Activated CD4-positive, alpha-beta T cell treated with anti-CD3 and anti-CD28 coated beads, Interleukin-2, amount 10 ng/mL, durations not matched to agents 7 days and 5 days (primary cell): ENCODE measurements at regions not wholly inside any gene's neighbourhood (a gene's known extent, or its start where the extent isn't known, plus 50 kb on each side); places are given as distances from the start of the nearest gene placed in this dataset.
"Not testable (repeated sequence)": the region's sequence is repeated elsewhere in the genome, so short reads cannot be mapped to it uniquely, and the experiment has no call there.

ENCODE experiments used
- CTCF ChIA-PET: fragments of 350-600 bp; sonication (Branson Sonifier 250); formaldehyde crosslinking; loops from one replicate; lab custom pipeline; 2021; ENCODE audit warnings: antibody characterized with exemption; lab: Charles Lee
- POLR2A ChIA-PET: fragments of 350-600 bp; sonication (Branson Sonifier 250); formaldehyde crosslinking; loops from one replicate; lab custom pipeline; 2021; ENCODE audit warnings: antibody characterized with exemption; lab: Charles Lee
- DNase-seq: peaks from one replicate; pipeline ENCODE4 v3.0.0-alpha.2; 2020
- H3K27ac Mint-ChIP-seq: one replicate; pipeline ENCODE4 v1.8.0; 2021; ENCODE audit warnings: mild to moderate bottlenecking, moderate library complexity, mixed read lengths
- H3K27me3 Mint-ChIP-seq: one replicate; pipeline ENCODE4 v1.8.0; 2021; ENCODE audit warnings: mixed read lengths
- H3K36me3 Mint-ChIP-seq: one replicate; pipeline ENCODE4 v1.8.0; 2021; ENCODE audit warnings: low read depth, mixed read lengths
- H3K4me1 Mint-ChIP-seq: one replicate; pipeline ENCODE4 v1.8.0; 2021; ENCODE audit warnings: mixed read lengths
- H3K4me3 Mint-ChIP-seq: one replicate; pipeline ENCODE4 v1.8.0; 2021; ENCODE audit warnings: mild to moderate bottlenecking, moderate library complexity, mixed read lengths
- H3K9me3 Mint-ChIP-seq: one replicate; pipeline ENCODE4 v1.8.0; 2021; ENCODE audit warnings: mixed read lengths

GRCh38 chr12:59318940-59319339, 276.9 kb upstream of the SLC16A7 start:
- no peak overlapping the region for H3K4me3 Mint-ChIP-seq
- no peaks in the 10 kb centered on the region for H3K9me3 Mint-ChIP-seq
- no peak for DNase-seq
- H3K27me3 Mint-ChIP-seq, result no peaks in the 10 kb centered on the region
- H3K4me1 Mint-ChIP-seq, result no peaks in the 10 kb centered on the region
- ChIA-PET POLR2A (no interaction called here), CTCF (no interaction called here)
- H3K36me3 Mint-ChIP-seq, result no peaks in the 10 kb centered on the region
- no peak overlapping the region for H3K27ac Mint-ChIP-seq

GRCh38 chr12:59317598-59317997, 278.2 kb upstream of the SLC16A7 start:
- no peaks in the 10 kb centered on the region for H3K9me3 Mint-ChIP-seq
- DNase-seq, result no peak
- no peaks in the 10 kb centered on the region for H3K27me3 Mint-ChIP-seq
- H3K36me3 Mint-ChIP-seq, result no peaks in the 10 kb centered on the region
- ChIA-PET POLR2A (no interaction called here), CTCF (no interaction called here)
- H3K4me3 Mint-ChIP-seq, result no peak overlapping the region
- H3K27ac Mint-ChIP-seq, result no peak overlapping the region
- H3K4me1 Mint-ChIP-seq, result no peaks in the 10 kb centered on the region

GRCh38 chr12:59316938-59317337, 278.9 kb upstream of the SLC16A7 start:
- Mint-ChIP-seq H3K4me3 (no peak overlapping the region), H3K36me3 (no peaks in the 10 kb centered on the region), H3K9me3 (peaks cover 4% of the 10 kb centered on the region), H3K27ac (no peak overlapping the region), H3K4me1 (no peaks in the 10 kb centered on the region), H3K27me3 (no peaks in the 10 kb centered on the region)
- POLR2A ChIA-PET, result no interaction called here
- DNase-seq, result no peak
- CTCF ChIA-PET, result no interaction called here

GRCh38 chr12:59316354-59316753, 279.5 kb upstream of the SLC16A7 start:
- POLR2A ChIA-PET, CTCF ChIA-PET, H3K27ac Mint-ChIP-seq, H3K4me3 Mint-ChIP-seq, DNase-seq, H3K36me3 Mint-ChIP-seq, H3K27me3 Mint-ChIP-seq, H3K9me3 Mint-ChIP-seq, H3K4me1 Mint-ChIP-seq: not testable (repeated sequence)

GRCh38 chr12:59314209-59314608, 281.6 kb upstream of the SLC16A7 start:
- Mint-ChIP-seq H3K4me1 (no peaks in the 10 kb centered on the region), H3K9me3 (peaks cover 9% of the 10 kb centered on the region), H3K27me3 (no peaks in the 10 kb centered on the region), H3K36me3 (no peaks in the 10 kb centered on the region), H3K4me3 (no peak overlapping the region), H3K27ac (no peak overlapping the region)
- DNase-seq, result no peak
- ChIA-PET POLR2A (no interaction called here), CTCF (interaction anchor here (1.2 kb wide), 1 partner anchor 10 kb away, joined by 3 read pairs; no protein-coding TSS in a partner anchor)

GRCh38 chr12:59304077-59304721, 291.6 kb upstream of the SLC16A7 start:
- Mint-ChIP-seq H3K27ac (no peak overlapping the region), H3K4me3 (no peak overlapping the region), H3K9me3 (no peaks in the 10 kb centered on the region), H3K4me1 (no peaks in the 10 kb centered on the region), H3K27me3 (no peaks in the 10 kb centered on the region), H3K36me3 (no peaks in the 10 kb centered on the region)
- no peak for DNase-seq
- POLR2A ChIA-PET, result no interaction called here
- CTCF ChIA-PET, result interaction anchor here (1.1 kb wide), 1 partner anchor 11 kb away, joined by 3 read pairs; no protein-coding TSS in a partner anchor

- no peaks in the 10 kb centered on the region for H3K36me3 Mint-ChIP-seq
- no peaks in the 10 kb centered on the region for H3K4me1 Mint-ChIP-seq
- no peak overlapping the region for H3K27ac Mint-ChIP-seq
- H3K4me3 Mint-ChIP-seq, result no peak overlapping the region
- POLR2A ChIA-PET, result no interaction called here
- DNase-seq, result no peak
- peaks cover 3% of the 10 kb centered on the region for H3K9me3 Mint-ChIP-seq
- H3K27me3 Mint-ChIP-seq, result no peaks in the 10 kb centered on the region
- CTCF ChIA-PET, result no interaction called here
Observed at GRCh38 chr12:59298296-59298695, 297.5 kb upstream of the SLC16A7 start.

- H3K9me3 Mint-ChIP-seq, result peaks cover 3% of the 10 kb centered on the region
- POLR2A ChIA-PET, result no interaction called here
- CTCF ChIA-PET, result interaction anchor here (0.5 kb wide), 1 partner anchor 519 kb away, joined by 6 read pairs; no protein-coding TSS in a partner anchor
- no peak overlapping the region for H3K4me3 Mint-ChIP-seq
- no peaks in the 10 kb centered on the region for H3K4me1 Mint-ChIP-seq
- DNase-seq, result no peak
- no peak overlapping the region for H3K27ac Mint-ChIP-seq
- no peaks in the 10 kb centered on the region for H3K27me3 Mint-ChIP-seq
- no peaks in the 10 kb centered on the region for H3K36me3 Mint-ChIP-seq
Observed at GRCh38 chr12:59294221-59294620, 301.6 kb upstream of the SLC16A7 start.

- ChIA-PET POLR2A (no interaction called here), CTCF (no interaction called here)
- Mint-ChIP-seq H3K27me3 (no peaks in the 10 kb centered on the region), H3K4me1 (no peaks in the 10 kb centered on the region), H3K9me3 (no peaks in the 10 kb centered on the region), H3K27ac (no peak overlapping the region), H3K4me3 (no peak overlapping the region), H3K36me3 (no peaks in the 10 kb centered on the region)
- no peak for DNase-seq
Observed at GRCh38 chr12:59282999-59283398, 312.8 kb upstream of the SLC16A7 start.

- H3K9me3 Mint-ChIP-seq, DNase-seq, H3K27me3 Mint-ChIP-seq, H3K36me3 Mint-ChIP-seq, POLR2A ChIA-PET, H3K27ac Mint-ChIP-seq, H3K4me1 Mint-ChIP-seq, H3K4me3 Mint-ChIP-seq: not testable (repeated sequence)
- CTCF ChIA-PET, result interaction anchor here (0.7 kb wide), 1 partner anchor 29 kb away, joined by 3 read pairs; no protein-coding TSS in a partner anchor
Observed at GRCh38 chr12:59273561-59273960, 322.3 kb upstream of the SLC16A7 start.

- no peaks in the 10 kb centered on the region for H3K9me3 Mint-ChIP-seq
- ChIA-PET POLR2A (interaction anchor here (0.6 kb wide), 1 partner anchor 1413 kb away, joined by 3 read pairs; no protein-coding TSS in a partner anchor), CTCF (no interaction called here)
- no peaks in the 10 kb centered on the region for H3K36me3 Mint-ChIP-seq
- H3K27me3 Mint-ChIP-seq, result no peaks in the 10 kb centered on the region
- no peak overlapping the region for H3K4me3 Mint-ChIP-seq
- no peak for DNase-seq
- no peak overlapping the region for H3K27ac Mint-ChIP-seq
- no peaks in the 10 kb centered on the region for H3K4me1 Mint-ChIP-seq
Observed at GRCh38 chr12:59268295-59268809, 327.5 kb upstream of the SLC16A7 start.

- Mint-ChIP-seq H3K4me3 (no peak overlapping the region), H3K9me3 (no peaks in the 10 kb centered on the region), H3K4me1 (no peaks in the 10 kb centered on the region), H3K36me3 (no peaks in the 10 kb centered on the region), H3K27me3 (no peaks in the 10 kb centered on the region), H3K27ac (no peak overlapping the region)
- DNase-seq, result no peak
- CTCF ChIA-PET, result no interaction called here
- POLR2A ChIA-PET, result no interaction called here
Observed at GRCh38 chr12:59260202-59260601, 335.6 kb upstream of the SLC16A7 start.

- H3K4me1 Mint-ChIP-seq, result no peaks in the 10 kb centered on the region
- H3K36me3 Mint-ChIP-seq, result no peaks in the 10 kb centered on the region
- ChIA-PET POLR2A (no interaction called here), CTCF (no interaction called here)
- DNase-seq, result no peak
- peaks cover 7% of the 10 kb centered on the region for H3K9me3 Mint-ChIP-seq
- no peak overlapping the region for H3K27ac Mint-ChIP-seq
- H3K27me3 Mint-ChIP-seq, result no peaks in the 10 kb centered on the region
- H3K4me3 Mint-ChIP-seq, result no peak overlapping the region
Observed at GRCh38 chr12:59252731-59253130, 332.4 kb upstream of the LRIG3 start.

- Mint-ChIP-seq H3K36me3 (no peaks in the 10 kb centered on the region), H3K9me3 (peaks cover 7% of the 10 kb centered on the region), H3K27me3 (no peaks in the 10 kb centered on the region), H3K27ac (no peak overlapping the region), H3K4me3 (no peak overlapping the region), H3K4me1 (no peaks in the 10 kb centered on the region)
- DNase-seq, result no peak
- POLR2A ChIA-PET, result no interaction called here
- CTCF ChIA-PET, result no interaction called here
Observed at GRCh38 chr12:59250766-59251165, 330.5 kb upstream of the LRIG3 start.
